Chondrocyte (in vitro differentiated cells): ENCODE measurements at regions not wholly inside any gene's neighbourhood (a gene's known extent, or its start where the extent isn't known, plus 50 kb on each side); places are given as distances from the start of the nearest gene placed in this dataset.
A peak's percentile ranks its signal among the peaks of the same experiment; 100 is the strongest.

ENCODE experiments used
- DNase-seq: peaks from one replicate; pipeline ENCODE4 v3.0.0; 2021; ENCODE audit warnings: mixed read lengths, low spot score
- H3K27ac Mint-ChIP-seq: one replicate; pipeline ENCODE4 v1.8.0; 2021; ENCODE audit warnings: mild to moderate bottlenecking, moderate library complexity, mixed read lengths; ENCODE audit not compliant: unreplicated experiment
- H3K27me3 Mint-ChIP-seq: 2 replicates; pipeline ENCODE4 v1.8.0; 2021; ENCODE audit warnings: low read depth, mixed read lengths
- H3K36me3 Mint-ChIP-seq: 2 replicates; pipeline ENCODE4 v1.8.0; 2021; ENCODE audit warnings: low read depth, mixed read lengths
- H3K4me1 Mint-ChIP-seq: 2 replicates; pipeline ENCODE4 v1.8.0; 2021; ENCODE audit warnings: low read depth, mild to moderate bottlenecking, mixed read lengths
- H3K4me3 Mint-ChIP-seq: one replicate; pipeline ENCODE4 v1.8.0; 2021; ENCODE audit warnings: mild to moderate bottlenecking, moderate library complexity, mixed read lengths; ENCODE audit not compliant: unreplicated experiment
- H3K9me3 Mint-ChIP-seq: 2 replicates; pipeline ENCODE4 v1.8.0; 2021; ENCODE audit warnings: low read depth, mixed read lengths
- CTCF ChIP-seq: fragments of 200-600 bp; sonication (generic); IDR thresholded peaks from 2 replicates; pipeline ENCODE4 v1.5.0; 2021; ENCODE audit warnings: antibody characterized with exemption, mild to moderate bottlenecking, moderate library complexity

- Mint-ChIP-seq H3K36me3 (no peaks in the 10 kb centered on the region), H3K27me3 (peaks cover 2% of the 10 kb centered on the region), H3K27ac (no peak overlapping the region), H3K9me3 (peaks cover 14% of the 10 kb centered on the region), H3K4me3 (no peak overlapping the region), H3K4me1 (no peaks in the 10 kb centered on the region)
- peak; percentile 27 for TF ChIP-seq CTCF
- DNase-seq, result no peak
Observed at GRCh38 chr7:136807598-136807997, 60.9 kb upstream of the CHRM2 start.

GRCh38 chr7:136803028-136803427 is 65.4 kb upstream of the CHRM2 start:
- DNase-seq, result no peak
- Mint-ChIP-seq H3K27me3 (peaks cover 10% of the 10 kb centered on the region), H3K27ac (no peak overlapping the region), H3K36me3 (no peaks in the 10 kb centered on the region), H3K4me1 (no peaks in the 10 kb centered on the region), H3K4me3 (no peak overlapping the region), H3K9me3 (peaks cover 4% of the 10 kb centered on the region)
- no peak for TF ChIP-seq CTCF

- DNase-seq, result no peak
- TF ChIP-seq CTCF, result no peak
- peaks cover 11% of the 10 kb centered on the region for H3K9me3 Mint-ChIP-seq
- no peak overlapping the region for H3K27ac Mint-ChIP-seq
- H3K27me3 Mint-ChIP-seq, result no peaks in the 10 kb centered on the region
- no peaks in the 10 kb centered on the region for H3K4me1 Mint-ChIP-seq
- no peaks in the 10 kb centered on the region for H3K36me3 Mint-ChIP-seq
- H3K4me3 Mint-ChIP-seq, result no peak overlapping the region
Observed at GRCh38 chr7:136783934-136784333, 84.5 kb upstream of the CHRM2 start.

GRCh38 chr7:136741941-136742340 is 126.5 kb upstream of the CHRM2 start:
- no peak for TF ChIP-seq CTCF
- no peak for DNase-seq
- Mint-ChIP-seq H3K4me3 (no peak overlapping the region), H3K27me3 (peaks cover 9% of the 10 kb centered on the region), H3K4me1 (no peaks in the 10 kb centered on the region), H3K27ac (no peak overlapping the region), H3K9me3 (peaks cover 16% of the 10 kb centered on the region), H3K36me3 (no peaks in the 10 kb centered on the region)

GRCh38 chr7:136728945-136729344 is 139.5 kb upstream of the CHRM2 start:
- no peak for TF ChIP-seq CTCF
- DNase-seq, result no peak
- H3K4me3 Mint-ChIP-seq, result no peak overlapping the region
- no peaks in the 10 kb centered on the region for H3K4me1 Mint-ChIP-seq
- peaks cover 10% of the 10 kb centered on the region for H3K27me3 Mint-ChIP-seq
- H3K36me3 Mint-ChIP-seq, result no peaks in the 10 kb centered on the region
- H3K27ac Mint-ChIP-seq, result no peak overlapping the region
- peaks cover 24% of the 10 kb centered on the region for H3K9me3 Mint-ChIP-seq
